ENCODE measurements at regions not wholly inside any gene's neighbourhood (a gene's known extent, or its start where the extent isn't known, plus 50 kb on each side); places are given as distances from the start of the nearest gene placed in this dataset.

DNA sequence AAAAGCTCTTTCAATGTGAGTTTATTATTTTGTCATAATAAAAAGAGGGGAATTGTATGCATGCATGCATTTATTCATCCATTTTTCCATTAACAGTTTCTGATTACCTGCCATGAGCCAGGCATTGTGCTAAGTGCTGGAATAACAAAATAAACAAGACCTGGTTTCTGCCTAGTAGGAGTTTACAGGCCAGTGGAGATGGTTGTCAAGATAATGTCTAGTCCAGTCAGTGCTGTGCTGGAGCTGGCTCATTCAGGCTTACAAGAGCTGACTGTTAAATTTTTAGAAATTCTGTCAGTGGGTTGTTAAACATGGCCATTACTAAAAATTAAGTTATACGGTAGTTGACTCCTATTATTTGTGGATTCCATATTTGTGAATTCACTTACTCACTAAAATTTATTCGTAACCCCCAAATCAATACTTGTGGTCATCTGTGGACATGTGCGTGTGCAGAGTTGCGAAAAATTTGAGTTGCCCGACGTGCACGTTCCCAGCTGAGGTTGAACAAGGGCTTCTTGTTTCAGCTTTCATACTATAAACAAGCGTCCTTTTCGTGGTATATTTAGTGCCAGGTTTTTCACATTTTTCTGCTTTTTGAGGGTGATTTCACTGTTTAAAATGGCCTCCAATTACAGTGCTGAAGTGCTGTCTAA lies 172.3 kb upstream of the RPS6KA3 start:
- H3K27me3 Mint-ChIP-seq (ENCODE audit: low read depth), result no peaks in the 10 kb centered on the region
- no peaks in the 10 kb centered on the region for H3K36me3 Mint-ChIP-seq
- no peaks in the 10 kb centered on the region for H3K9me3 Mint-ChIP-seq
- TF ChIP-seq KAT7 (CRISPR knock-in tag; IDR thresholded peaks at IDR 0.05; ENCODE audit: borderline replicate concordance), result no peak
- no peak for TF ChIP-seq ZNF423 (CRISPR knock-in tag; IDR thresholded peaks at IDR 0.05)
- TF ChIP-seq, protein P1, sequence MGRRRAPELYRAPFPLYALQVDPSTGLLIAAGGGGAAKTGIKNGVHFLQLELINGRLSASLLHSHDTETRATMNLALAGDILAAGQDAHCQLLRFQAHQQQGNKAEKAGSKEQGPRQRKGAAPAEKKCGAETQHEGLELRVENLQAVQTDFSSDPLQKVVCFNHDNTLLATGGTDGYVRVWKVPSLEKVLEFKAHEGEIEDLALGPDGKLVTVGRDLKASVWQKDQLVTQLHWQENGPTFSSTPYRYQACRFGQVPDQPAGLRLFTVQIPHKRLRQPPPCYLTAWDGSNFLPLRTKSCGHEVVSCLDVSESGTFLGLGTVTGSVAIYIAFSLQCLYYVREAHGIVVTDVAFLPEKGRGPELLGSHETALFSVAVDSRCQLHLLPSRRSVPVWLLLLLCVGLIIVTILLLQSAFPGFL (CRISPR knock-in tag; IDR thresholded peaks at IDR 0.05; ENCODE audit: borderline replicate concordance), result no peak
- TF ChIP-seq ZNF671 (CRISPR knock-in tag; IDR thresholded peaks at IDR 0.05), result no peak
- no peak for TF ChIP-seq TEAD4 (CRISPR knock-in tag; IDR thresholded peaks at IDR 0.05)
- TF ChIP-seq, protein P2, sequence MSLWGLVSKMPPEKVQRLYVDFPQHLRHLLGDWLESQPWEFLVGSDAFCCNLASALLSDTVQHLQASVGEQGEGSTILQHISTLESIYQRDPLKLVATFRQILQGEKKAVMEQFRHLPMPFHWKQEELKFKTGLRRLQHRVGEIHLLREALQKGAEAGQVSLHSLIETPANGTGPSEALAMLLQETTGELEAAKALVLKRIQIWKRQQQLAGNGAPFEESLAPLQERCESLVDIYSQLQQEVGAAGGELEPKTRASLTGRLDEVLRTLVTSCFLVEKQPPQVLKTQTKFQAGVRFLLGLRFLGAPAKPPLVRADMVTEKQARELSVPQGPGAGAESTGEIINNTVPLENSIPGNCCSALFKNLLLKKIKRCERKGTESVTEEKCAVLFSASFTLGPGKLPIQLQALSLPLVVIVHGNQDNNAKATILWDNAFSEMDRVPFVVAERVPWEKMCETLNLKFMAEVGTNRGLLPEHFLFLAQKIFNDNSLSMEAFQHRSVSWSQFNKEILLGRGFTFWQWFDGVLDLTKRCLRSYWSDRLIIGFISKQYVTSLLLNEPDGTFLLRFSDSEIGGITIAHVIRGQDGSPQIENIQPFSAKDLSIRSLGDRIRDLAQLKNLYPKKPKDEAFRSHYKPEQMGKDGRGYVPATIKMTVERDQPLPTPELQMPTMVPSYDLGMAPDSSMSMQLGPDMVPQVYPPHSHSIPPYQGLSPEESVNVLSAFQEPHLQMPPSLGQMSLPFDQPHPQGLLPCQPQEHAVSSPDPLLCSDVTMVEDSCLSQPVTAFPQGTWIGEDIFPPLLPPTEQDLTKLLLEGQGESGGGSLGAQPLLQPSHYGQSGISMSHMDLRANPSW (CRISPR knock-in tag; conservative IDR thresholded peaks at IDR 0.05; ENCODE audit: low read depth), result no peak
- TF ChIP-seq, protein P3, sequence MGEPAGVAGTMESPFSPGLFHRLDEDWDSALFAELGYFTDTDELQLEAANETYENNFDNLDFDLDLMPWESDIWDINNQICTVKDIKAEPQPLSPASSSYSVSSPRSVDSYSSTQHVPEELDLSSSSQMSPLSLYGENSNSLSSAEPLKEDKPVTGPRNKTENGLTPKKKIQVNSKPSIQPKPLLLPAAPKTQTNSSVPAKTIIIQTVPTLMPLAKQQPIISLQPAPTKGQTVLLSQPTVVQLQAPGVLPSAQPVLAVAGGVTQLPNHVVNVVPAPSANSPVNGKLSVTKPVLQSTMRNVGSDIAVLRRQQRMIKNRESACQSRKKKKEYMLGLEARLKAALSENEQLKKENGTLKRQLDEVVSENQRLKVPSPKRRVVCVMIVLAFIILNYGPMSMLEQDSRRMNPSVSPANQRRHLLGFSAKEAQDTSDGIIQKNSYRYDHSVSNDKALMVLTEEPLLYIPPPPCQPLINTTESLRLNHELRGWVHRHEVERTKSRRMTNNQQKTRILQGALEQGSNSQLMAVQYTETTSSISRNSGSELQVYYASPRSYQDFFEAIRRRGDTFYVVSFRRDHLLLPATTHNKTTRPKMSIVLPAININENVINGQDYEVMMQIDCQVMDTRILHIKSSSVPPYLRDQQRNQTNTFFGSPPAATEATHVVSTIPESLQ (CRISPR knock-in tag; IDR thresholded peaks at IDR 0.05), result no peak
- TF ChIP-seq, protein P4, sequence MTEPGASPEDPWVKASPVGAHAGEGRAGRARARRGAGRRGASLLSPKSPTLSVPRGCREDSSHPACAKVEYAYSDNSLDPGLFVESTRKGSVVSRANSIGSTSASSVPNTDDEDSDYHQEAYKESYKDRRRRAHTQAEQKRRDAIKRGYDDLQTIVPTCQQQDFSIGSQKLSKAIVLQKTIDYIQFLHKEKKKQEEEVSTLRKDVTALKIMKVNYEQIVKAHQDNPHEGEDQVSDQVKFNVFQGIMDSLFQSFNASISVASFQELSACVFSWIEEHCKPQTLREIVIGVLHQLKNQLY (CRISPR knock-in tag; IDR thresholded peaks at IDR 0.05), result no peak
- TF ChIP-seq, protein P5, sequence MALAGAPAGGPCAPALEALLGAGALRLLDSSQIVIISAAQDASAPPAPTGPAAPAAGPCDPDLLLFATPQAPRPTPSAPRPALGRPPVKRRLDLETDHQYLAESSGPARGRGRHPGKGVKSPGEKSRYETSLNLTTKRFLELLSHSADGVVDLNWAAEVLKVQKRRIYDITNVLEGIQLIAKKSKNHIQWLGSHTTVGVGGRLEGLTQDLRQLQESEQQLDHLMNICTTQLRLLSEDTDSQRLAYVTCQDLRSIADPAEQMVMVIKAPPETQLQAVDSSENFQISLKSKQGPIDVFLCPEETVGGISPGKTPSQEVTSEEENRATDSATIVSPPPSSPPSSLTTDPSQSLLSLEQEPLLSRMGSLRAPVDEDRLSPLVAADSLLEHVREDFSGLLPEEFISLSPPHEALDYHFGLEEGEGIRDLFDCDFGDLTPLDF (CRISPR knock-in tag; IDR thresholded peaks at IDR 0.05), result no peak
- no peak for TF ChIP-seq RORB (CRISPR knock-in tag; IDR thresholded peaks at IDR 0.05)
- no peak for TF ChIP-seq ZNF232 (CRISPR knock-in tag; IDR thresholded peaks at IDR 0.05)
- TF ChIP-seq, protein P6, sequence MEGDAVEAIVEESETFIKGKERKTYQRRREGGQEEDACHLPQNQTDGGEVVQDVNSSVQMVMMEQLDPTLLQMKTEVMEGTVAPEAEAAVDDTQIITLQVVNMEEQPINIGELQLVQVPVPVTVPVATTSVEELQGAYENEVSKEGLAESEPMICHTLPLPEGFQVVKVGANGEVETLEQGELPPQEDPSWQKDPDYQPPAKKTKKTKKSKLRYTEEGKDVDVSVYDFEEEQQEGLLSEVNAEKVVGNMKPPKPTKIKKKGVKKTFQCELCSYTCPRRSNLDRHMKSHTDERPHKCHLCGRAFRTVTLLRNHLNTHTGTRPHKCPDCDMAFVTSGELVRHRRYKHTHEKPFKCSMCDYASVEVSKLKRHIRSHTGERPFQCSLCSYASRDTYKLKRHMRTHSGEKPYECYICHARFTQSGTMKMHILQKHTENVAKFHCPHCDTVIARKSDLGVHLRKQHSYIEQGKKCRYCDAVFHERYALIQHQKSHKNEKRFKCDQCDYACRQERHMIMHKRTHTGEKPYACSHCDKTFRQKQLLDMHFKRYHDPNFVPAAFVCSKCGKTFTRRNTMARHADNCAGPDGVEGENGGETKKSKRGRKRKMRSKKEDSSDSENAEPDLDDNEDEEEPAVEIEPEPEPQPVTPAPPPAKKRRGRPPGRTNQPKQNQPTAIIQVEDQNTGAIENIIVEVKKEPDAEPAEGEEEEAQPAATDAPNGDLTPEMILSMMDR (IDR thresholded peaks at IDR 0.05), result no peak
- no peak for TF ChIP-seq SMAD4 (CRISPR knock-in tag; IDR thresholded peaks at IDR 0.05)
- CTCF ChIA-PET, result no interaction called here
- ATAC-seq (no peak), DNase-seq (ENCODE audit: low spot score) (no peak)
- H3K4me3 Mint-ChIP-seq, result no peak overlapping the region
- POLR2A ChIA-PET, result no interaction called here
- no peak overlapping the region for H3K27ac Mint-ChIP-seq
- H3K4me1 Mint-ChIP-seq, result peaks cover 7% of the 10 kb centered on the region; the same call in 1 of the 2 replicates

DNA sequence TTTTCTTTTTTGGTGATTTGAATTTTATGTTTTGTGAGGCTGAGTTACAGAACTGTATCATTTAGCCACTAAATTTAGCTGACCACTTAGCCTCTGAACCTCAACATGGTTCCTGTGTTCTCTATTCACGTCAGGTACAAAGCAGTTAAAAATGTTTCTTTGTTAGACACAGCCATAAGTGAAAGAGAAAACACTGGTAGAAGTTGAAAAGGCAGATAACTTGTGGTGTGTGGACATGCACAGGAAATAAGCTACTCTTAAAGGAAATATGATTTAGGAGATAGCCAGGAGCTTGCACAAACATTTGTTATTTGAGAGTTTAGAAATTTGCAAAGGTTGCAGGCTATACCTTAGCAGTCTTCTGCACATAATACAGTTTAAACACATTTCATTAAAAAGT lies 171.0 kb upstream of the RPS6KA3 start:
- no peaks in the 10 kb centered on the region for H3K9me3 Mint-ChIP-seq
- TF ChIP-seq JUN (CRISPR knock-in tag; IDR thresholded peaks at IDR 0.05), result no peak
- TF ChIP-seq ZNF423 (CRISPR knock-in tag; IDR thresholded peaks at IDR 0.05), result no peak
- TF ChIP-seq NFE2L1 (CRISPR knock-in tag; IDR thresholded peaks at IDR 0.05), result no peak
- TF ChIP-seq TEAD4 (CRISPR knock-in tag; IDR thresholded peaks at IDR 0.05), result no peak
- TF ChIP-seq SP1 (CRISPR knock-in tag; conservative IDR thresholded peaks at IDR 0.05), result no peak
- TF ChIP-seq ESRRA (CRISPR knock-in tag; IDR thresholded peaks at IDR 0.05; ENCODE audit: borderline replicate concordance), result no peak
- TF ChIP-seq NR1H2 (CRISPR knock-in tag; IDR thresholded peaks at IDR 0.05), result no peak
- TF ChIP-seq, protein P7, sequence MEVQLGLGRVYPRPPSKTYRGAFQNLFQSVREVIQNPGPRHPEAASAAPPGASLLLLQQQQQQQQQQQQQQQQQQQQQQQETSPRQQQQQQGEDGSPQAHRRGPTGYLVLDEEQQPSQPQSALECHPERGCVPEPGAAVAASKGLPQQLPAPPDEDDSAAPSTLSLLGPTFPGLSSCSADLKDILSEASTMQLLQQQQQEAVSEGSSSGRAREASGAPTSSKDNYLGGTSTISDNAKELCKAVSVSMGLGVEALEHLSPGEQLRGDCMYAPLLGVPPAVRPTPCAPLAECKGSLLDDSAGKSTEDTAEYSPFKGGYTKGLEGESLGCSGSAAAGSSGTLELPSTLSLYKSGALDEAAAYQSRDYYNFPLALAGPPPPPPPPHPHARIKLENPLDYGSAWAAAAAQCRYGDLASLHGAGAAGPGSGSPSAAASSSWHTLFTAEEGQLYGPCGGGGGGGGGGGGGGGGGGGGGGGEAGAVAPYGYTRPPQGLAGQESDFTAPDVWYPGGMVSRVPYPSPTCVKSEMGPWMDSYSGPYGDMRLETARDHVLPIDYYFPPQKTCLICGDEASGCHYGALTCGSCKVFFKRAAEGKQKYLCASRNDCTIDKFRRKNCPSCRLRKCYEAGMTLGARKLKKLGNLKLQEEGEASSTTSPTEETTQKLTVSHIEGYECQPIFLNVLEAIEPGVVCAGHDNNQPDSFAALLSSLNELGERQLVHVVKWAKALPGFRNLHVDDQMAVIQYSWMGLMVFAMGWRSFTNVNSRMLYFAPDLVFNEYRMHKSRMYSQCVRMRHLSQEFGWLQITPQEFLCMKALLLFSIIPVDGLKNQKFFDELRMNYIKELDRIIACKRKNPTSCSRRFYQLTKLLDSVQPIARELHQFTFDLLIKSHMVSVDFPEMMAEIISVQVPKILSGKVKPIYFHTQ (CRISPR knock-in tag; IDR thresholded peaks at IDR 0.05), result no peak
- TF ChIP-seq, protein P8, sequence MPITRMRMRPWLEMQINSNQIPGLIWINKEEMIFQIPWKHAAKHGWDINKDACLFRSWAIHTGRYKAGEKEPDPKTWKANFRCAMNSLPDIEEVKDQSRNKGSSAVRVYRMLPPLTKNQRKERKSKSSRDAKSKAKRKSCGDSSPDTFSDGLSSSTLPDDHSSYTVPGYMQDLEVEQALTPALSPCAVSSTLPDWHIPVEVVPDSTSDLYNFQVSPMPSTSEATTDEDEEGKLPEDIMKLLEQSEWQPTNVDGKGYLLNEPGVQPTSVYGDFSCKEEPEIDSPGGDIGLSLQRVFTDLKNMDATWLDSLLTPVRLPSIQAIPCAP (CRISPR knock-in tag; IDR thresholded peaks at IDR 0.05), result no peak
- TF ChIP-seq, protein P9, sequence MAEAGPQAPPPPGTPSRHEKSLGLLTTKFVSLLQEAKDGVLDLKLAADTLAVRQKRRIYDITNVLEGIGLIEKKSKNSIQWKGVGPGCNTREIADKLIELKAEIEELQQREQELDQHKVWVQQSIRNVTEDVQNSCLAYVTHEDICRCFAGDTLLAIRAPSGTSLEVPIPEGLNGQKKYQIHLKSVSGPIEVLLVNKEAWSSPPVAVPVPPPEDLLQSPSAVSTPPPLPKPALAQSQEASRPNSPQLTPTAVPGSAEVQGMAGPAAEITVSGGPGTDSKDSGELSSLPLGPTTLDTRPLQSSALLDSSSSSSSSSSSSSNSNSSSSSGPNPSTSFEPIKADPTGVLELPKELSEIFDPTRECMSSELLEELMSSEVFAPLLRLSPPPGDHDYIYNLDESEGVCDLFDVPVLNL (CRISPR knock-in tag; IDR thresholded peaks at IDR 0.05; ENCODE audit: borderline replicate concordance, low read depth), result no peak
- ATAC-seq, result no peak
- no peak for DNase-seq (ENCODE audit: low spot score)
- ChIA-PET CTCF (no interaction called here), POLR2A (no interaction called here)
- H3K4me3 Mint-ChIP-seq, result no peak overlapping the region
- peaks cover 4% of the 10 kb centered on the region; the same call in 1 of the 2 replicates for H3K4me1 Mint-ChIP-seq
- no peaks in the 10 kb centered on the region for H3K27me3 Mint-ChIP-seq (ENCODE audit: low read depth)
- no peaks in the 10 kb centered on the region for H3K36me3 Mint-ChIP-seq
- H3K27ac Mint-ChIP-seq, result no peak overlapping the region

Data from WTC11 (cell line).